OCI-LY1 (cell line): ENCODE measurements at regions not wholly inside any gene's neighbourhood (a gene's known extent, or its start where the extent isn't known, plus 50 kb on each side); places are given as distances from the start of the nearest gene placed in this dataset.
"Not testable (repeated sequence)": the region's sequence is repeated elsewhere in the genome, so short reads cannot be mapped to it uniquely, and the experiment has no call there.

Experiments
- H2AFZ ChIP-seq: fragments of 200-600 bp; sonication (generic), shearing (Covaris generic); 2 replicates; pipeline ENCODE4 v1.6.0; 2014; ENCODE audit warnings: antibody characterized with exemption, mild to moderate bottlenecking, low read length
- H3F3A ChIP-seq: fragments of 200-600 bp; sonication (generic), shearing (Covaris generic); 2 replicates; pipeline ENCODE4 v1.6.0; 2014; ENCODE audit warnings: mild to moderate bottlenecking, antibody characterized with exemption, low read length, moderate library complexity; ENCODE audit not compliant: insufficient read depth
- H3K27ac ChIP-seq: fragments of 200-600 bp; sonication (generic); 2 replicates; pipeline ENCODE4 v1.5.1; 2014; ENCODE audit warnings: low read length, mixed run types, mild to moderate bottlenecking, low read depth; ENCODE audit not compliant: poor library complexity, severe bottlenecking
- H3K27me3 ChIP-seq: fragments of 200-600 bp; sonication (generic); 2 replicates; pipeline ENCODE4 v1.6.0; 2014; ENCODE audit warnings: antibody characterized with exemption, mild to moderate bottlenecking, low read length, moderate library complexity; ENCODE audit not compliant: insufficient read depth
- H3K36me3 ChIP-seq: fragments of 200-600 bp; sonication (generic); 2 replicates; pipeline ENCODE4 v1.6.1; 2014; ENCODE audit warnings: mild to moderate bottlenecking, antibody characterized with exemption, low read length, moderate library complexity, mixed read lengths; ENCODE audit not compliant: insufficient read depth
- H3K4me1 ChIP-seq: fragments of 200-600 bp; sonication (generic); 2 replicates; pipeline ENCODE4 v1.5.1; 2014; ENCODE audit warnings: mild to moderate bottlenecking, low read length, moderate library complexity; ENCODE audit not compliant: insufficient read depth, severe bottlenecking
- H3K4me2 ChIP-seq: fragments of 200-600 bp; sonication (generic), shearing (Covaris generic); 2 replicates; pipeline ENCODE4 v1.6.1; 2014; ENCODE audit warnings: low read length
- H3K4me3 ChIP-seq: fragments of 200-600 bp; sonication (generic); 2 replicates; pipeline ENCODE4 v1.5.1; 2014; ENCODE audit warnings: low read length, low read depth, mild to moderate bottlenecking, mixed read lengths; ENCODE audit not compliant: poor library complexity, severe bottlenecking
- H3K79me2 ChIP-seq: fragments of 200-600 bp; shearing (Covaris generic); 2 replicates; pipeline ENCODE4 v1.6.1; 2016; ENCODE audit warnings: mixed run types, low read length, mixed read lengths; ENCODE audit not compliant: insufficient read depth
- H3K9ac ChIP-seq: fragments of 200-600 bp; sonication (generic), shearing (Covaris generic); 2 replicates; pipeline ENCODE4 v1.6.1; 2014; ENCODE audit warnings: mild to moderate bottlenecking, low read length, mixed read lengths
- H3K9me2 ChIP-seq: fragments of 200-600 bp; sonication (generic), shearing (Covaris generic); 2 replicates; pipeline ENCODE4 v1.6.1; 2014; ENCODE audit warnings: low read depth, mild to moderate bottlenecking, low read length, mixed read lengths
- H3K9me3 ChIP-seq: fragments of 200-600 bp; shearing (Covaris generic); 2 replicates; pipeline ENCODE4 v1.6.1; 2014; ENCODE audit warnings: low read length, mixed read lengths
- H4K20me1 ChIP-seq: fragments of 200-600 bp; sonication (generic), shearing (Covaris generic); 2 replicates; pipeline ENCODE4 v1.6.0; 2016; ENCODE audit warnings: mild to moderate bottlenecking, low read length; ENCODE audit not compliant: insufficient read depth
- EZH2 ChIP-seq: fragments of 200-600 bp; sonication (generic), shearing (Covaris generic); IDR thresholded peaks from 2 replicates; pipeline ENCODE4 v1.8.0; 2017; ENCODE audit warnings: borderline replicate concordance, mixed run types, mild to moderate bottlenecking, antibody characterized with exemption, low read length, moderate library complexity, mixed read lengths
- TF ChIP-seq, protein P1 (sequence below): fragments of 200-600 bp; sonication (generic), shearing (Covaris generic); IDR thresholded peaks from 2 replicates; pipeline ENCODE4 v1.5.1; 2017; ENCODE audit warnings: mild to moderate bottlenecking, antibody characterized with exemption, low read length, moderate library complexity, mixed read lengths

DNA sequence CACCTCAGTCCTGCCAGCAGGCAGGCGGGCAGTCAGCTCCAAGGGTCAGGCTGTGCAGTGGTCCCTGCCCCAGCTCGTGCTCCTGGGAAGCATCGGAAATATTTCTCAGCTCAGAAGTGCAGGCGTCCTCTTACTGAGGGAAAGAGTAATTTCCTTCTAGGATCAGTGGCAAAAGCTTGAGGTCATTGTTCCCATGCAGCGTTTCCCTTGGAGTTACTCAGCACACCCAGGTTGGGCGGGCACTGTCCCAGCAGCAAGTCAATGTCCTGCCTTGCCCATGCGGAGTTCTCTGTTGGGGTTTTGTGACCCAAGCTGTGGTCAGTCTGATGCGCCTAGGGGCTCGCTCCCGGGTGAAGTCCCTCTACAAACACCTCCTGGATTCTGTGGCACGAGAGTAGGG, 69.4 kb upstream of the CRYM start:
- H3K4me2 ChIP-seq, H3K27me3 ChIP-seq, H3K79me2 ChIP-seq, H2AFZ ChIP-seq, H3K9ac ChIP-seq, H3K9me2 ChIP-seq, H3K36me3 ChIP-seq, H3F3A ChIP-seq, H3K4me3 ChIP-seq, H3K27ac ChIP-seq, H3K9me3 ChIP-seq, H4K20me1 ChIP-seq: not testable (repeated sequence)
- H3K4me1 ChIP-seq = peaks cover 25% of the 10 kb centered on the region

DNA sequence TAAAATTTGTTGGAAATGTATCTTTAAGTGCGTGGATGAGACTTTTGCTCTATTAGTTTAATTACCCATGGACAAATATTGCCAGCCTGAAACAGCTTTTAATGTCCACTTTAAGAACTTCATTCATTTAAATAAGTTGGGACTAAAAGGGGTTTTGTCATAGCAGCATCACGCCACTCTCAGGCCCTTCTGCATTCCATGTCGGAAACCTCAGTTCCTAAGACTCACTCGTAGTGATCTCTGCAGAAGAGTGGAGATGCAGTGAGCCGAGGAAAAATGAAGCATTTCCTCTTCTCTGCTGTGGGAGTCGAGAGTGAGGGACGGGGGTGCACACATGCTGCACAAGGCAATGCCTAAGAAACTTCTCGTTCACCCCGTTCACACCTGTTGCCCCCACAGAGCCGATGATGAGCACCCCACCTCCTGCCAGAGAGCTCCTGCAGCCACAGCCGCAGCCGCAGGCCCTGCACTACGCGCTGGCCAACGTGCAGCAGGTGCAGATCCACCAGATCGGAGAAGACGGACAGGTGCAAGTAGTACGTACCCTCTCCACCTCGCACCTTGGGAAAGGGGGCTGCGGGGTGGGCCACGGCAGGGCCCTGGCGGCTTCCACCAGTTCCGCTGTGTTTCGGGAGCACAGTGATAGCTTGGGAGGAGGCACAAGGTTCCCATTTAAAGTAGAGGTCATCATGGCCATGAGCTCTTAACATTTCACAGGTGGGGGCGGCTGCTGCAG, 68.8 kb upstream of the CRYM start:
- not testable (repeated sequence) for H3K36me3 ChIP-seq, H3K9ac ChIP-seq, H3K9me2 ChIP-seq, H3K79me2 ChIP-seq, H3F3A ChIP-seq, H3K27ac ChIP-seq, H3K4me2 ChIP-seq, H3K9me3 ChIP-seq, H2AFZ ChIP-seq, H4K20me1 ChIP-seq, H3K4me3 ChIP-seq, H3K27me3 ChIP-seq
- peaks cover 23% of the 10 kb centered on the region for H3K4me1 ChIP-seq

DNA sequence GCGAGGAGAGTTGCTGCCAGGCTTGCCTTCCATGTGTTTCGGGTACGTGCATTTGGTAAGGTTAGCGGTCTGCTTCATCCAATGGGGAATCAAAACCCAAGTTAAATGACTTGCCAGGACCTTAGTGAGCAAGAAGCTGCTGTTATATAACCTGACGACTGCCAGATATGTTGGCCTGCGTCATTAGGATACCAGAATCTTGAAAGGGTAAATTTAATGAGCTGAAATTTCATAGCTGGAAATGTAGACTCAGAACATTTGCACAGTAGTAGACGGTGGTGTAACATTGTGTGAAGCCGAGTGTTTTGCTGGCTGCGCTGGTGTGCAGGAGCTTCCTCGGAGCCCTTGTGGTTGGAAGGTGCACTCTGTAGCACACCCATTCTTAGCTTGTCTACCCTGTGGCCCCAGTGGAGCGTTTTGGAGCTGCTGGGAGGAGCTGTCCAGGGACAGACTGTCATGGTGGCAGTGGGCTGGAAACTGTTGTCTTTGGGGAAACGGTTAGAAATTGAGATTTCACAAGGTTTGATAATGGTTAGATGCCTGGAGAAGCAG, 66.3 kb upstream of the CRYM start:
- H3K27me3 ChIP-seq, H3K9me2 ChIP-seq, H3K4me2 ChIP-seq, H3K36me3 ChIP-seq, H3K79me2 ChIP-seq, H3K9ac ChIP-seq, H3F3A ChIP-seq, H4K20me1 ChIP-seq, H3K4me3 ChIP-seq, H3K9me3 ChIP-seq, H2AFZ ChIP-seq: not testable (repeated sequence)
- H3K4me1 ChIP-seq = peaks cover 18% of the 10 kb centered on the region
- H3K27ac ChIP-seq = peak overlapping the region; percentile 40

DNA sequence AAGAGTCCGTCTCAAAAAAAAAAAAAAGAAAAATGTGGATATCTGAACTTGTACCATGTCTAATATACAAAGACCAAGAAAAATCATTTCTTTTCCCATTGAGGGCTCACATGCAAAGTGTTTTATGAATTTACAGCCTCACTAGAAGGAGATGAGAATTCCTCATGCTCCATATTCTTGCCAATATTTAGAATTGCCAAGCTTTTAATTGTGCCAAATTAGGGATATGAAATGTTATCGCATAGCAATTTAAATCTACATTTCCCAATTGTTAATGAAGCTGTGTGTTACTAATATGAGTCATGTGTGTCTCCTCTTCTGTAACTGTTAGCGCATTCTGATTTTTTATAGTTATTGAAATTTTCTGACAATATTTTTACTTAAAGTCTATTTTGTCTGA, 63.0 kb upstream of the CRYM start:
- no peak overlapping the region for H3K4me3 ChIP-seq
- no peaks in the 10 kb centered on the region for H3K9me2 ChIP-seq
- no peaks in the 10 kb centered on the region for H3K79me2 ChIP-seq
- H3K9ac ChIP-seq = no peak overlapping the region
- no peaks in the 10 kb centered on the region for H3K27me3 ChIP-seq
- peaks cover 10% of the 10 kb centered on the region for H3K4me1 ChIP-seq
- no peaks in the 10 kb centered on the region for H3F3A ChIP-seq
- no peak for TF ChIP-seq EZH2
- TF ChIP-seq, protein P1, sequence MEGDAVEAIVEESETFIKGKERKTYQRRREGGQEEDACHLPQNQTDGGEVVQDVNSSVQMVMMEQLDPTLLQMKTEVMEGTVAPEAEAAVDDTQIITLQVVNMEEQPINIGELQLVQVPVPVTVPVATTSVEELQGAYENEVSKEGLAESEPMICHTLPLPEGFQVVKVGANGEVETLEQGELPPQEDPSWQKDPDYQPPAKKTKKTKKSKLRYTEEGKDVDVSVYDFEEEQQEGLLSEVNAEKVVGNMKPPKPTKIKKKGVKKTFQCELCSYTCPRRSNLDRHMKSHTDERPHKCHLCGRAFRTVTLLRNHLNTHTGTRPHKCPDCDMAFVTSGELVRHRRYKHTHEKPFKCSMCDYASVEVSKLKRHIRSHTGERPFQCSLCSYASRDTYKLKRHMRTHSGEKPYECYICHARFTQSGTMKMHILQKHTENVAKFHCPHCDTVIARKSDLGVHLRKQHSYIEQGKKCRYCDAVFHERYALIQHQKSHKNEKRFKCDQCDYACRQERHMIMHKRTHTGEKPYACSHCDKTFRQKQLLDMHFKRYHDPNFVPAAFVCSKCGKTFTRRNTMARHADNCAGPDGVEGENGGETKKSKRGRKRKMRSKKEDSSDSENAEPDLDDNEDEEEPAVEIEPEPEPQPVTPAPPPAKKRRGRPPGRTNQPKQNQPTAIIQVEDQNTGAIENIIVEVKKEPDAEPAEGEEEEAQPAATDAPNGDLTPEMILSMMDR = no peak
- H2AFZ ChIP-seq = no peak overlapping the region
- H3K36me3 ChIP-seq = no peaks in the 10 kb centered on the region
- no peak overlapping the region for H3K4me2 ChIP-seq
- H4K20me1 ChIP-seq = no peaks in the 10 kb centered on the region
- no peak overlapping the region for H3K27ac ChIP-seq
- H3K9me3 ChIP-seq = 0 out of 2 replicates have a peak, but pooled peaks cover under 1% of the 10 kb centered on the region
